K562 (cell line): ENCODE measurements at regions not wholly inside any gene's neighbourhood (a gene's known extent, or its start where the extent isn't known, plus 50 kb on each side); places are given as distances from the start of the nearest gene placed in this dataset.

ENCODE experiments used
- ATAC-seq: fragments of 200-7000 bp; cut with Tn5 transposase; 3 replicates; pipeline ENCODE4 v1.9.1; 2020; ENCODE audit warnings: moderate library complexity
- BruUV-seq: library from RNA; stranded (reverse); fragments of 400-500 nt; replicated peaks from 2 replicates; lab custom pipeline; 2021; lab: Mats Ljungman, UMichigan
- CTCF ChIA-PET: fragments of 300-600 bp; formaldehyde crosslinking; extraction: SDS; loops from one replicate; lab custom pipeline; 2021; ENCODE audit warnings: low intra/inter-chr PET ratio; lab: Yijun Ruan, JAX
- POLR2A ChIA-PET: fragments of 300-600, 350-650 bp; sonication (Branson Sonifier 250); formaldehyde crosslinking; extraction: SDS; loops from one replicate; lab custom pipeline; 2021; ENCODE audit warnings: antibody characterized with exemption, inconsistent platforms; lab: Yijun Ruan, JAX
- DNase-seq, 4 experiments: peaks; one replicate each; pipeline versions ENCODE4 v3.0.0 to v3.0.0-alpha.2; 2011 to 2018; ENCODE audit warnings: low spot score in 3 of 4, mixed read lengths in 3 of 4; ENCODE audit errors: extremely low read depth in 1 of 4
- FAIRE-seq: peaks from 2 replicates; lab custom pipeline; 2011; peaks lifted over from hg19 to GRCh38; lab: Jason Lieb, UNC
- H2AFZ ChIP-seq: 2 replicates; pipeline ENCODE4 v1.6.0; 2011; ENCODE audit warnings: low read depth, low read length, control low read depth, inconsistent platforms
- H3K27ac ChIP-seq: fragments of 200-600 bp; 3 replicates; pipeline ENCODE4 v1.8.0; 2011; ENCODE audit warnings: low read depth, mild to moderate bottlenecking, control low read depth, inconsistent platforms, low read length, moderate library complexity, mixed read lengths; ENCODE audit errors: extremely low read depth
- H3K27me3 ChIP-seq, 2 experiments: fragments of 300-600 bp in 1 of 2; 2 replicates in 1 of 2; 3 replicates in 1 of 2; pipeline versions ENCODE4 v1.6.0 to v1.8.0; 2011; ENCODE audit warnings: inconsistent platforms in 2 of 2, low read length in 2 of 2, mild to moderate bottlenecking in 1 of 2, mixed read lengths in 1 of 2, moderate library complexity in 1 of 2; ENCODE audit not compliant: control insufficient read depth in 2 of 2, insufficient read depth in 2 of 2
- H3K36me3 ChIP-seq: fragments of 300-600 bp; 3 replicates; pipeline ENCODE4 v1.8.0; 2011; ENCODE audit warnings: mild to moderate bottlenecking, low read length, inconsistent platforms; ENCODE audit not compliant: control insufficient read depth, insufficient read depth
- H3K4me1 ChIP-seq, 2 experiments: fragments of 200-600 bp in 1 of 2; replicated peaks in 1 of 2; 2 replicates in 1 of 2; 3 replicates in 1 of 2; pipeline versions ENCODE4 v1.5.1 to v1.8.0; 2011; ENCODE audit warnings: inconsistent platforms in 2 of 2, low read length in 2 of 2, mild to moderate bottlenecking in 1 of 2, mixed read lengths in 1 of 2, moderate library complexity in 1 of 2; ENCODE audit not compliant: control insufficient read depth in 2 of 2, insufficient read depth in 2 of 2
- H3K4me2 ChIP-seq: 2 replicates; pipeline ENCODE4 v1.6.1; 2011; ENCODE audit warnings: low read length, control low read depth, inconsistent platforms, mixed read lengths; ENCODE audit not compliant: insufficient read depth
- H3K4me3 ChIP-seq: fragments of 200-600 bp; sonication (generic), shearing (Covaris generic); 2 replicates; pipeline ENCODE4 v1.5.1; 2016; ENCODE audit warnings: control low read depth, inconsistent platforms
- H3K79me2 ChIP-seq: fragments of 200-600 bp; 3 replicates; pipeline ENCODE4 v1.8.0; 2011; ENCODE audit warnings: low read length, inconsistent platforms; ENCODE audit not compliant: control insufficient read depth, insufficient read depth
- H3K9ac ChIP-seq, 2 experiments: 2 replicates each; pipeline versions ENCODE4 v1.6.0 to v1.6.1; 2011; ENCODE audit warnings: low read depth in 2 of 2, low read length in 2 of 2, control low read depth in 1 of 2, inconsistent platforms in 1 of 2, mild to moderate bottlenecking in 1 of 2, mixed read lengths in 1 of 2; ENCODE audit not compliant: insufficient read depth in 1 of 2
- H3K9me1 ChIP-seq: one replicate; pipeline ENCODE4 v1.6.0; 2011; ENCODE audit warnings: inconsistent platforms, mild to moderate bottlenecking, low read length, moderate library complexity; ENCODE audit not compliant: control insufficient read depth, insufficient read depth
- H3K9me3 ChIP-seq: replicated peaks from 2 replicates; pipeline ENCODE4 v1.5.1; 2011; ENCODE audit warnings: low read depth, low read length, inconsistent platforms; ENCODE audit not compliant: control insufficient read depth, insufficient read depth
- H4K20me1 ChIP-seq: replicated peaks from 2 replicates; pipeline ENCODE4 v1.6.1; 2011; ENCODE audit warnings: low read length, inconsistent platforms, mixed read lengths; ENCODE audit not compliant: control insufficient read depth, insufficient read depth
- ARID4B ChIP-seq: sonication (generic); formaldehyde crosslinking; IDR thresholded peaks from 2 replicates; pipeline ENCODE4 v1.8.0; 2022; ENCODE audit warnings: mild to moderate bottlenecking, missing genetic modification reagents
- EGR1 ChIP-seq: fragments of 450-650 bp; conservative IDR thresholded peaks from 2 replicates; pipeline ENCODE4 v1.6.1; 2017; ENCODE audit warnings: mild to moderate bottlenecking
- ELK1 ChIP-seq: sonication (generic); formaldehyde crosslinking; IDR thresholded peaks from 2 replicates; pipeline ENCODE4 v1.8.1; 2022; ENCODE audit warnings: missing genetic modification reagents
- HNRNPUL1 ChIP-seq: fragments of 200-400 bp; formaldehyde crosslinking; IDR thresholded peaks from 2 replicates; pipeline ENCODE4 v1.6.1; 2017; ENCODE audit warnings: low read length
- MEF2D ChIP-seq: conservative IDR thresholded peaks from 2 replicates; pipeline ENCODE4 v1.6.1; 2016; ENCODE audit warnings: low read depth, missing genetic modification characterization, missing compliant biosample characterization
- PHTF2 ChIP-seq: fragments of 250-450 bp; sonication (Bioruptor Pico); IDR thresholded peaks from 2 replicates; pipeline ENCODE4 v1.5.0; 2021; ENCODE audit warnings: mild to moderate bottlenecking
- PYGO2 ChIP-seq: fragments of 450-650 bp; IDR thresholded peaks from 2 replicates; pipeline ENCODE4 v1.6.1; 2016; ENCODE audit warnings: mild to moderate bottlenecking, missing genetic modification characterization, moderate library complexity, missing compliant biosample characterization
- STAT6 ChIP-seq: sonication (generic); formaldehyde crosslinking; IDR thresholded peaks from 2 replicates; pipeline ENCODE4 v1.8.1; 2023; ENCODE audit warnings: mild to moderate bottlenecking, missing genetic modification reagents
- ZBTB9 ChIP-seq: fragments of 450-650 bp; formaldehyde crosslinking; IDR thresholded peaks from 2 replicates; pipeline ENCODE4 v1.4.0; 2020; ENCODE audit warnings: mild to moderate bottlenecking, moderate library complexity
- ZNF134 ChIP-seq: fragments of 250-450 bp; sonication (Bioruptor Pico); conservative IDR thresholded peaks from 2 replicates; pipeline ENCODE4 v1.4.0; 2020
- ZNF282 ChIP-seq: sonication (generic); formaldehyde crosslinking; IDR thresholded peaks from 2 replicates; pipeline ENCODE4 v1.8.1; 2023; ENCODE audit warnings: missing genetic modification reagents
- WGBS: fragments of 100-300 bp; shearing (Covaris generic); methylation state at CpG from one replicate; pipeline ENCODE4 v1.1.6; 2016; ENCODE audit warnings: low coverage, mixed read lengths; ENCODE audit not compliant: insufficient coverage; ENCODE audit errors: missing lambda C conversion rate; 5-methylcytosine and 5-hydroxymethylcytosine counted together
- in situ Hi-C: fragments of 300-500 bp; cut with MboI; formaldehyde crosslinking; loops from 4 replicates; pipeline ENCODE4 v1.15.0; 2018; ENCODE audit warnings: inconsistent platforms, mixed read lengths
- intact Hi-C: fragments of 100-400 bp; cut with micrococcal nuclease; formaldehyde crosslinking; loops from 2 replicates; pipeline ENCODE4 v1.14.2; 2022

GRCh38 chr4:26151615-26152014 is 169.2 kb upstream of the RBPJ start:
- Histone ChIP-seq H3K9me1 (no peaks in the 10 kb centered on the region), H3K4me1 (no peaks in the 10 kb centered on the region), H3K4me2 (no peak overlapping the region), H3K9me3 (no peaks in the 10 kb centered on the region), H3K27me3 (peaks cover 2 to 12% of the 10 kb centered on the region in 2 experiments; a peak in 3 of 5 replicates), H3K36me3 (no peaks in the 10 kb centered on the region), H3K79me2 (no peaks in the 10 kb centered on the region), H3K27ac (no peak overlapping the region), H3K9ac (no peak overlapping the region), H4K20me1 (no peaks in the 10 kb centered on the region), H3K4me3 (no peak overlapping the region), H2AFZ (no peak overlapping the region)
- DNase-seq (no peak), ATAC-seq (no peak), FAIRE-seq (no peak)
- in situ Hi-C loops = no loop called here
- no TSS peak for BruUV-seq
- CTCF ChIA-PET = no interaction called here
- 1% methylated on average over 7 of the region's 7 CpGs for WGBS
- POLR2A ChIA-PET = interaction anchor here (0.6 to 0.8 kb wide), 2 partner anchors 26 to 1297 kb away, joined by 3 read pairs; no protein-coding TSS in a partner anchor
- intact Hi-C loops = loop anchor here (10.0 kb wide), 1 partner anchor 263 kb away; no protein-coding TSS in a partner anchor
- TF ChIP-seq ZBTB9 (CRISPR knock-in tag) (no peak), EGR1 (no peak), PYGO2 (tag) (no peak), ARID4B (CRISPR knock-in tag) (no peak), STAT6 (CRISPR knock-in tag) (no peak), PHTF2 (no peak), HNRNPUL1 (no peak), ZNF134 (CRISPR knock-in tag) (no peak), ELK1 (CRISPR knock-in tag) (no peak), MEF2D (no peak), ZNF282 (no peak)
